ENCODE measurements at regions not wholly inside any gene's neighbourhood (a gene's known extent, or its start where the extent isn't known, plus 50 kb on each side); places are given as distances from the start of the nearest gene placed in this dataset.

- TF ChIP-seq, protein P1, sequence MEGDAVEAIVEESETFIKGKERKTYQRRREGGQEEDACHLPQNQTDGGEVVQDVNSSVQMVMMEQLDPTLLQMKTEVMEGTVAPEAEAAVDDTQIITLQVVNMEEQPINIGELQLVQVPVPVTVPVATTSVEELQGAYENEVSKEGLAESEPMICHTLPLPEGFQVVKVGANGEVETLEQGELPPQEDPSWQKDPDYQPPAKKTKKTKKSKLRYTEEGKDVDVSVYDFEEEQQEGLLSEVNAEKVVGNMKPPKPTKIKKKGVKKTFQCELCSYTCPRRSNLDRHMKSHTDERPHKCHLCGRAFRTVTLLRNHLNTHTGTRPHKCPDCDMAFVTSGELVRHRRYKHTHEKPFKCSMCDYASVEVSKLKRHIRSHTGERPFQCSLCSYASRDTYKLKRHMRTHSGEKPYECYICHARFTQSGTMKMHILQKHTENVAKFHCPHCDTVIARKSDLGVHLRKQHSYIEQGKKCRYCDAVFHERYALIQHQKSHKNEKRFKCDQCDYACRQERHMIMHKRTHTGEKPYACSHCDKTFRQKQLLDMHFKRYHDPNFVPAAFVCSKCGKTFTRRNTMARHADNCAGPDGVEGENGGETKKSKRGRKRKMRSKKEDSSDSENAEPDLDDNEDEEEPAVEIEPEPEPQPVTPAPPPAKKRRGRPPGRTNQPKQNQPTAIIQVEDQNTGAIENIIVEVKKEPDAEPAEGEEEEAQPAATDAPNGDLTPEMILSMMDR (IDR thresholded peaks at IDR 0.05), result no peak
- TF ChIP-seq POLR2A (IDR thresholded peaks at IDR 0.05), result no peak
Measured at GRCh38 chr5:9781275-9781674, 151.1 kb upstream of the TAS2R1 start.

Data from uterus (tissue), 2 donors.